Tibial nerve (tissue), 3 donors: ENCODE measurements at regions not wholly inside any gene's neighbourhood (a gene's known extent, or its start where the extent isn't known, plus 50 kb on each side); places are given as distances from the start of the nearest gene placed in this dataset.

Experiments
- POLR2A ChIP-seq, 2 donors: fragments of 450-650 bp; IDR thresholded peaks; one replicate each; pipeline ENCODE4 v1.6.1; 2017; ENCODE audit warnings: antibody characterized with exemption in 2 of 2, mild to moderate bottlenecking in 2 of 2, moderate library complexity in 2 of 2
- TF ChIP-seq, protein P1 (sequence below), 5 experiments: fragments of 200-600 bp in 3 of 5; fragments of 450-650 bp in 2 of 5; sonication (generic) in 3 of 5; IDR thresholded peaks; one replicate each; pipeline ENCODE4 v1.5.1; 2016 to 2019; ENCODE audit warnings: antibody characterized with exemption in 5 of 5, mild to moderate bottlenecking in 3 of 5, moderate library complexity in 2 of 5

DNA sequence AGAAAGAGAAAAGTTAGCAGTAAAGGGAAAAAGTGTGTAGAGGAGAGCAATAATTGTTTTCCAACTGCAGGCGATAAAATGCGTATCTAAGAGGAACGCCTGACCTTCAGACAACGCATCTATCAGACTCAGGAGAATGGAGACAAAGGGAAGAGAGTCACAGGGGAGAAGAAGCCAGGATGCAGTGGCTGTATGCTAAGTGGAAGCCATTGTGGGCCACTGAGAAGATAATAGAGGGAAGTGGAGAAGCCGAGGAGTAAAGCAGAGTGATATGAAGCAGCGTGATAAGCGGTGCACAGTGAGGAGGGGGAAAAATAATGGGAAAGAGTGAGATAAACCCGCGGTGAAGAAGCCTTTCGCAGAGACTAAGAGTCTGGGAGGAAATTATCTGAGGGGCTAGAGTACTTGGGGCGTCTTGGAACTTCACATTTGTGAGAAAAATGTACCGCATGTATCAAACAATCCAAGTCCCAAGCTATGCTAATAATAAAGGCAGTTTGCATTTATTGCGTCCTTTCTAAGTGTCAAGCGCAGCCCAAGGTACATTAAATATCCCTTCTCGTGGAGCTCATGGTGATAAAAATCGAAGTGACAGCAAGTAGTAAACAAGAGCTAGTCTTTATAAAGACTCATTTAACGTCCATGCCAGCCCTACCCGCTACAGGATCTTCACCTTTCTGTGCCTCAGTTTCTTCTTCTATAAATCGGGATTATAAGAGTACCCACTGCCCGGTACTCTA, 259.8 kb upstream of the PROX1 start:
- no peak for TF ChIP-seq POLR2A (IDR thresholded peaks at IDR 0.05)
- TF ChIP-seq, protein P1, sequence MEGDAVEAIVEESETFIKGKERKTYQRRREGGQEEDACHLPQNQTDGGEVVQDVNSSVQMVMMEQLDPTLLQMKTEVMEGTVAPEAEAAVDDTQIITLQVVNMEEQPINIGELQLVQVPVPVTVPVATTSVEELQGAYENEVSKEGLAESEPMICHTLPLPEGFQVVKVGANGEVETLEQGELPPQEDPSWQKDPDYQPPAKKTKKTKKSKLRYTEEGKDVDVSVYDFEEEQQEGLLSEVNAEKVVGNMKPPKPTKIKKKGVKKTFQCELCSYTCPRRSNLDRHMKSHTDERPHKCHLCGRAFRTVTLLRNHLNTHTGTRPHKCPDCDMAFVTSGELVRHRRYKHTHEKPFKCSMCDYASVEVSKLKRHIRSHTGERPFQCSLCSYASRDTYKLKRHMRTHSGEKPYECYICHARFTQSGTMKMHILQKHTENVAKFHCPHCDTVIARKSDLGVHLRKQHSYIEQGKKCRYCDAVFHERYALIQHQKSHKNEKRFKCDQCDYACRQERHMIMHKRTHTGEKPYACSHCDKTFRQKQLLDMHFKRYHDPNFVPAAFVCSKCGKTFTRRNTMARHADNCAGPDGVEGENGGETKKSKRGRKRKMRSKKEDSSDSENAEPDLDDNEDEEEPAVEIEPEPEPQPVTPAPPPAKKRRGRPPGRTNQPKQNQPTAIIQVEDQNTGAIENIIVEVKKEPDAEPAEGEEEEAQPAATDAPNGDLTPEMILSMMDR (IDR thresholded peaks at IDR 0.05) = no peak
